OCI-LY3 (cell line): ENCODE measurements at regions not wholly inside any gene's neighbourhood (a gene's known extent, or its start where the extent isn't known, plus 50 kb on each side); places are given as distances from the start of the nearest gene placed in this dataset.

ENCODE experiments used
- H2AFZ ChIP-seq: fragments of 200-600, 300-600 bp; shearing (Covaris generic); 2 replicates; pipeline ENCODE4 v1.6.0; 2014; ENCODE audit warnings: antibody characterized with exemption, low read depth, low read length
- H3K27ac ChIP-seq: fragments of 200-600, 300-600 bp; sonication (generic); 2 replicates; pipeline ENCODE4 v1.5.1; 2014; ENCODE audit warnings: mild to moderate bottlenecking, low read length, moderate library complexity, mixed read lengths
- H3K27me3 ChIP-seq: fragments of 200-600, 300-600 bp; sonication (generic); 2 replicates; pipeline ENCODE4 v1.6.1; 2014; ENCODE audit warnings: low read depth, low read length, mixed read lengths
- H3K36me3 ChIP-seq: fragments of 200-600, 300-600 bp; sonication (generic); replicated peaks from 2 replicates; pipeline ENCODE3; 2014; ENCODE audit warnings: low read depth, low read length, mixed read lengths
- H3K4me1 ChIP-seq: fragments of 300-600, 200-600 bp; sonication (generic); 2 replicates; pipeline ENCODE4 v1.6.1; 2014; ENCODE audit warnings: low read length, mixed read lengths
- H3K4me2 ChIP-seq: fragments of 200-600, 300-600 bp; sonication (generic); 2 replicates; pipeline ENCODE4 v1.6.1; 2014; ENCODE audit warnings: low read length, mixed read lengths
- H3K4me3 ChIP-seq: fragments of 300-600, 200-600 bp; sonication (generic); 2 replicates; pipeline ENCODE4 v1.5.1; 2014; ENCODE audit warnings: antibody characterized with exemption, mild to moderate bottlenecking, low read length, moderate library complexity
- H3K79me2 ChIP-seq: fragments of 300-600, 200-600 bp; shearing (Covaris generic); 2 replicates; pipeline ENCODE4 v1.6.1; 2014; ENCODE audit warnings: mild to moderate bottlenecking, low read length, mixed read lengths
- H3K9ac ChIP-seq: fragments of 300-600, 200-600 bp; shearing (Covaris generic); 2 replicates; pipeline ENCODE4 v1.6.0; 2014; ENCODE audit warnings: mild to moderate bottlenecking, low read length, moderate library complexity
- H3K9me3 ChIP-seq: fragments of 200-600, 300-600 bp; shearing (Covaris generic); 2 replicates; pipeline ENCODE4 v1.6.1; 2014; ENCODE audit warnings: low read length, mixed read lengths; ENCODE audit not compliant: insufficient read depth
- H4K20me1 ChIP-seq: fragments of 200-600, 300-600 bp; sonication (generic); 2 replicates; pipeline ENCODE4 v1.6.1; 2016; ENCODE audit warnings: low read length, mixed read lengths; ENCODE audit not compliant: insufficient read depth
- CTCF ChIP-seq: fragments of 200-600, 300-600 bp; sonication (generic); IDR thresholded peaks from 2 replicates; pipeline ENCODE4 v1.5.1; 2014; ENCODE audit warnings: antibody characterized with exemption, low read length, low read depth
- EZH2phosphoT487 ChIP-seq: fragments of 200-600 bp; shearing (Covaris generic); IDR thresholded peaks from 2 replicates; pipeline ENCODE4 v1.6.1; 2018; ENCODE audit warnings: antibody characterized with exemption, mixed run types, low read depth

- no peak overlapping the region for H2AFZ ChIP-seq
- H3K4me2 ChIP-seq, result no peak overlapping the region
- H3K4me3 ChIP-seq, result no peak overlapping the region
- no peak overlapping the region for H3K9ac ChIP-seq
- no peaks in the 10 kb centered on the region; the same call in 1 of the 2 replicates for H3K27me3 ChIP-seq
- H3K79me2 ChIP-seq, result no peaks in the 10 kb centered on the region
- no peaks in the 10 kb centered on the region for H3K4me1 ChIP-seq
- no peaks in the 10 kb centered on the region for H3K9me3 ChIP-seq
- no peak overlapping the region for H3K27ac ChIP-seq
- no peaks in the 10 kb centered on the region for H3K36me3 ChIP-seq
- no peak for TF ChIP-seq EZH2phosphoT487
- TF ChIP-seq CTCF, result no peak
- no peaks in the 10 kb centered on the region for H4K20me1 ChIP-seq
Measured at GRCh38 chr3:55369141-55369847, 117.8 kb downstream of the WNT5A start.

GRCh38 chr3:55368366-55368765 lies 118.7 kb downstream of the WNT5A start:
- TF ChIP-seq CTCF (no peak), EZH2phosphoT487 (no peak)
- Histone ChIP-seq H3K79me2 (no peaks in the 10 kb centered on the region), H3K27ac (no peak overlapping the region), H3K9ac (no peak overlapping the region), H4K20me1 (no peaks in the 10 kb centered on the region), H3K4me1 (no peaks in the 10 kb centered on the region), H3K4me3 (no peak overlapping the region), H3K9me3 (no peaks in the 10 kb centered on the region), H3K4me2 (no peak overlapping the region), H3K36me3 (no peaks in the 10 kb centered on the region), H3K27me3 (no peaks in the 10 kb centered on the region), H2AFZ (no peak overlapping the region)

- H3K79me2 ChIP-seq, result no peaks in the 10 kb centered on the region
Measured at GRCh38 chr3:55367384-55367783, 119.7 kb downstream of the WNT5A start.

GRCh38 chr3:55364421-55364820 lies 122.7 kb downstream of the WNT5A start:
- Histone ChIP-seq H3K27me3 (peaks cover 4% of the 10 kb centered on the region; the same call in 1 of the 2 replicates), H3K36me3 (no peaks in the 10 kb centered on the region), H3K79me2 (no peaks in the 10 kb centered on the region), H3K4me3 (no peak overlapping the region), H4K20me1 (no peaks in the 10 kb centered on the region), H3K4me1 (no peaks in the 10 kb centered on the region), H3K9me3 (no peaks in the 10 kb centered on the region), H3K4me2 (no peak overlapping the region), H2AFZ (no peak overlapping the region), H3K27ac (no peak overlapping the region), H3K9ac (no peak overlapping the region)
- no peak for TF ChIP-seq EZH2phosphoT487
- no peak for TF ChIP-seq CTCF

More at GRCh38 chr3:55367384-55367783, 119.7 kb downstream of the WNT5A start:
- no peaks in the 10 kb centered on the region for H3K27me3 ChIP-seq
- no peak overlapping the region for H3K9ac ChIP-seq
- no peaks in the 10 kb centered on the region for H4K20me1 ChIP-seq
- no peak for TF ChIP-seq CTCF
- no peak for TF ChIP-seq EZH2phosphoT487
- no peak overlapping the region for H3K4me2 ChIP-seq
- H3K9me3 ChIP-seq, result no peaks in the 10 kb centered on the region
- H3K4me3 ChIP-seq, result no peak overlapping the region
- no peaks in the 10 kb centered on the region for H3K4me1 ChIP-seq
- no peaks in the 10 kb centered on the region for H3K36me3 ChIP-seq
- H2AFZ ChIP-seq, result no peak overlapping the region
- H3K27ac ChIP-seq, result no peak overlapping the region
